Tibial artery (tissue), 4 donors: ENCODE measurements at regions not wholly inside any gene's neighbourhood (a gene's known extent, or its start where the extent isn't known, plus 50 kb on each side); places are given as distances from the start of the nearest gene placed in this dataset.

Source experiments
- DNase-seq, 2 donors: peaks; one replicate each; pipeline ENCODE4 v3.0.0-alpha.2; 2019
- H3K27ac ChIP-seq, 2 donors: fragments of 200-600 bp; sonication (generic) in 1 of 2; 1 replicate in 1 of 2; 2 replicates in 1 of 2; pipeline ENCODE4 v1.5.1; 2018 to 2019; ENCODE audit warnings: mild to moderate bottlenecking in 1 of 2
- H3K27me3 ChIP-seq, 2 donors: fragments of 200-600 bp; sonication (generic) in 1 of 2; one replicate each; pipeline versions ENCODE4 v1.5.1 to v1.6.0; 2016 to 2019
- H3K36me3 ChIP-seq, 3 donors: fragments of 200-600 bp; sonication (generic) in 2 of 3; one replicate each; pipeline ENCODE4 v1.5.1; 2016 to 2019; ENCODE audit warnings: mild to moderate bottlenecking in 2 of 3
- H3K4me1 ChIP-seq, 4 donors: fragments of 200-600 bp; sonication (generic) in 2 of 4; 1 replicate in 3 of 4; 2 replicates in 1 of 4; pipeline ENCODE4 v1.5.1; 2016 to 2019
- H3K4me3 ChIP-seq, 2 donors: fragments of 200-600 bp; sonication (generic) in 1 of 2; 1 replicate in 1 of 2; 2 replicates in 1 of 2; pipeline ENCODE4 v1.5.1; 2018 to 2019; ENCODE audit warnings: mild to moderate bottlenecking in 2 of 2
- H3K9me3 ChIP-seq, 3 donors: fragments of 200-600 bp; sonication (generic) in 1 of 3; one replicate each; pipeline ENCODE4 v1.5.1; 2016 to 2019
- CTCF ChIP-seq, 2 experiments: fragments of 200-600 bp in 1 of 2; fragments of 450-650 bp in 1 of 2; IDR thresholded peaks; one replicate each; pipeline ENCODE4 v1.5.1; 2017 to 2019; ENCODE audit warnings: antibody characterized with exemption in 2 of 2, mild to moderate bottlenecking in 1 of 2, moderate library complexity in 1 of 2
- intact Hi-C: fragments of 100-400 bp; cut with DNase I; formaldehyde crosslinking; loops from one replicate; pipeline ENCODE4 v1.15.0; 2023; ENCODE audit warnings: low total_unique reads

- Histone ChIP-seq H3K9me3 (no peaks in the 10 kb centered on the region), H3K36me3 (no peaks in the 10 kb centered on the region), H3K27ac (no peak overlapping the region), H3K4me3 (no peak overlapping the region), H3K27me3 (peaks cover 0 to 3% of the 10 kb centered on the region in 2 donors), H3K4me1 (peaks cover 0 to 11% (median 8%) of the 10 kb centered on the region in 4 donors)
- no peak for TF ChIP-seq CTCF (IDR thresholded peaks at IDR 0.05)
- intact Hi-C loops, result no loop called here
- DNase-seq, result no peak
Measured at GRCh38 chr1:87230501-87230900, 98.2 kb upstream of the LMO4 start.

GRCh38 chr1:87231703-87232367 is 96.8 kb upstream of the LMO4 start:
- H3K9me3 ChIP-seq, result no peaks in the 10 kb centered on the region
- no peak overlapping the region for H3K4me3 ChIP-seq
- no peaks in the 10 kb centered on the region for H3K36me3 ChIP-seq
- peaks cover 0 to 3% of the 10 kb centered on the region in 2 donors for H3K27me3 ChIP-seq
- intact Hi-C loops, result no loop called here
- H3K27ac ChIP-seq, result no peak overlapping the region
- peaks cover 0 to 2% (median under 1%) of the 10 kb centered on the region in 4 donors for H3K4me1 ChIP-seq
- DNase-seq, result no peak
- no peak for TF ChIP-seq CTCF (IDR thresholded peaks at IDR 0.05)

- Histone ChIP-seq H3K27me3 (peaks cover 0 to 6% of the 10 kb centered on the region in 2 donors), H3K4me3 (no peak overlapping the region), H3K4me1 (no peaks in the 10 kb centered on the region), H3K9me3 (no peaks in the 10 kb centered on the region), H3K36me3 (no peaks in the 10 kb centered on the region), H3K27ac (no peak overlapping the region)
- TF ChIP-seq CTCF (IDR thresholded peaks at IDR 0.05), result no peak
- intact Hi-C loops, result no loop called here
- DNase-seq, result no peak
Measured at GRCh38 chr1:87236585-87236984, 92.1 kb upstream of the LMO4 start.

- Histone ChIP-seq H3K36me3 (no peaks in the 10 kb centered on the region), H3K27ac (no peak overlapping the region), H3K4me1 (no peaks in the 10 kb centered on the region), H3K9me3 (no peaks in the 10 kb centered on the region), H3K27me3 (peaks cover 0 to 3% of the 10 kb centered on the region in 2 donors), H3K4me3 (no peak overlapping the region)
- DNase-seq, result no peak
- intact Hi-C loops, result no loop called here
- TF ChIP-seq CTCF (IDR thresholded peaks at IDR 0.05), result no peak
Measured at GRCh38 chr1:87239997-87240605, 88.6 kb upstream of the LMO4 start.

GRCh38 chr1:87240661-87241285 is 87.9 kb upstream of the LMO4 start:
- peaks cover 0 to 3% of the 10 kb centered on the region in 2 donors for H3K27me3 ChIP-seq
- no peak overlapping the region for H3K4me3 ChIP-seq
- no peaks in the 10 kb centered on the region for H3K4me1 ChIP-seq
- no peak overlapping the region for H3K27ac ChIP-seq
- no peak for DNase-seq
- no peaks in the 10 kb centered on the region for H3K36me3 ChIP-seq
- intact Hi-C loops, result no loop called here
- TF ChIP-seq CTCF (IDR thresholded peaks at IDR 0.05), result no peak
- no peaks in the 10 kb centered on the region for H3K9me3 ChIP-seq
